Chondrocyte (in vitro differentiated cells): ENCODE measurements at regions not wholly inside any gene's neighbourhood (a gene's known extent, or its start where the extent isn't known, plus 50 kb on each side); places are given as distances from the start of the nearest gene placed in this dataset.
"Not testable (repeated sequence)": the region's sequence is repeated elsewhere in the genome, so short reads cannot be mapped to it uniquely, and the experiment has no call there.

Experiments used
- DNase-seq: peaks from one replicate; pipeline ENCODE4 v3.0.0; 2021; ENCODE audit warnings: mixed read lengths, low spot score
- H3K27ac Mint-ChIP-seq: one replicate; pipeline ENCODE4 v1.8.0; 2021; ENCODE audit warnings: mild to moderate bottlenecking, moderate library complexity, mixed read lengths; ENCODE audit not compliant: unreplicated experiment
- H3K27me3 Mint-ChIP-seq: 2 replicates; pipeline ENCODE4 v1.8.0; 2021; ENCODE audit warnings: low read depth, mixed read lengths
- H3K36me3 Mint-ChIP-seq: 2 replicates; pipeline ENCODE4 v1.8.0; 2021; ENCODE audit warnings: low read depth, mixed read lengths
- H3K4me1 Mint-ChIP-seq: 2 replicates; pipeline ENCODE4 v1.8.0; 2021; ENCODE audit warnings: low read depth, mild to moderate bottlenecking, mixed read lengths
- H3K4me3 Mint-ChIP-seq: one replicate; pipeline ENCODE4 v1.8.0; 2021; ENCODE audit warnings: mild to moderate bottlenecking, moderate library complexity, mixed read lengths; ENCODE audit not compliant: unreplicated experiment
- H3K9me3 Mint-ChIP-seq: 2 replicates; pipeline ENCODE4 v1.8.0; 2021; ENCODE audit warnings: low read depth, mixed read lengths
- TF ChIP-seq, protein P1 (sequence below): fragments of 200-600 bp; sonication (generic); IDR thresholded peaks from 2 replicates; pipeline ENCODE4 v1.5.0; 2021; ENCODE audit warnings: antibody characterized with exemption, mild to moderate bottlenecking, moderate library complexity

- Mint-ChIP-seq H3K36me3 (no peaks in the 10 kb centered on the region), H3K27me3 (no peaks in the 10 kb centered on the region), H3K4me1 (no peaks in the 10 kb centered on the region), H3K4me3 (no peak overlapping the region), H3K27ac (no peak overlapping the region), H3K9me3 (peaks cover 10% of the 10 kb centered on the region)
- TF ChIP-seq, protein P1, sequence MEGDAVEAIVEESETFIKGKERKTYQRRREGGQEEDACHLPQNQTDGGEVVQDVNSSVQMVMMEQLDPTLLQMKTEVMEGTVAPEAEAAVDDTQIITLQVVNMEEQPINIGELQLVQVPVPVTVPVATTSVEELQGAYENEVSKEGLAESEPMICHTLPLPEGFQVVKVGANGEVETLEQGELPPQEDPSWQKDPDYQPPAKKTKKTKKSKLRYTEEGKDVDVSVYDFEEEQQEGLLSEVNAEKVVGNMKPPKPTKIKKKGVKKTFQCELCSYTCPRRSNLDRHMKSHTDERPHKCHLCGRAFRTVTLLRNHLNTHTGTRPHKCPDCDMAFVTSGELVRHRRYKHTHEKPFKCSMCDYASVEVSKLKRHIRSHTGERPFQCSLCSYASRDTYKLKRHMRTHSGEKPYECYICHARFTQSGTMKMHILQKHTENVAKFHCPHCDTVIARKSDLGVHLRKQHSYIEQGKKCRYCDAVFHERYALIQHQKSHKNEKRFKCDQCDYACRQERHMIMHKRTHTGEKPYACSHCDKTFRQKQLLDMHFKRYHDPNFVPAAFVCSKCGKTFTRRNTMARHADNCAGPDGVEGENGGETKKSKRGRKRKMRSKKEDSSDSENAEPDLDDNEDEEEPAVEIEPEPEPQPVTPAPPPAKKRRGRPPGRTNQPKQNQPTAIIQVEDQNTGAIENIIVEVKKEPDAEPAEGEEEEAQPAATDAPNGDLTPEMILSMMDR = no peak
- DNase-seq = no peak
Measured at GRCh38 chr4:148632476-148632875, 190.3 kb upstream of the NR3C2 start.

DNA sequence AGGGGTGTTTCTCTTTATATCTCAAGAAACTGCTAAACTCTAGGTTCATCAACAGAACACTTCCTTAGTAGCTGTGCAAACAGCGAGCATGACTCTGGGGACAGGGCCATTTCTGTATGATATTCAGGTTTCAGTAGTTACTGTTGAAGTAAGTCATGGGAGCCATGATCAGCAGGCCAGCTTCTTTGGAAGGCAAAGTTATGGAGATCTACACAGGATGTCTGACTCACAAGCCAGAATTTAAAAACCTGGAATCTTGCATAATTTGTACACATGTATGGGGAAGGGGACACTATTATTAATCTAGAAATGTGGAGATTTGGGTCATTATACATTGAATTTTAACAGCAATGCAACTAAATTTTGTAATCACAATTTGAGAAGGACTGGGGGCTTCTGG, 187.8 kb upstream of the NR3C2 start:
- Mint-ChIP-seq H3K27me3 (peaks cover 1% of the 10 kb centered on the region), H3K27ac (no peak overlapping the region), H3K4me1 (no peaks in the 10 kb centered on the region), H3K9me3 (peaks cover 3% of the 10 kb centered on the region), H3K4me3 (no peak overlapping the region), H3K36me3 (no peaks in the 10 kb centered on the region)
- TF ChIP-seq, protein P1 = no peak
- DNase-seq = no peak

DNA sequence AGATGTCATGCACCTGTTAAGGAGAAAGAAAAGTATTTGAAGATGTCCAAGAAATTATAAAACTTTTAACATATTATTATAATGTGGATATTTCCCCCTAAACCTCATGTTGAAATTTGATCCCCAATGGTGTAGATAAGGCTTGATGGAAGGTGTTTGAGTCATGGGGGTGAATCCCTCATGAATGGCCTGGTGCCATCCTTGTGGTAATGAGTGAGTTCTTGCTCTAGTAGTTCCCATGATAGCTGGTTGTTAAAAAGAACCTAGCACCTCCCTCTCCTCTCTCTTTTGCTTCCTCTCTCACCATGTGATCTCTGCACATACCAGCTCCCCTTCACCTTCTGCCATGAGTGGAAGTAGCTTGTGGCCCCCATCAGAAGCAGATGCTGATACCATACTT, 176.6 kb upstream of the NR3C2 start:
- TF ChIP-seq, protein P1 = no peak
- Mint-ChIP-seq H3K27me3 (peaks cover 2% of the 10 kb centered on the region), H3K4me1 (no peaks in the 10 kb centered on the region)

GRCh38 chr4:148608968-148609367, 166.8 kb upstream of the NR3C2 start:
- no peak overlapping the region for H3K4me3 Mint-ChIP-seq
- no peaks in the 10 kb centered on the region for H3K36me3 Mint-ChIP-seq
- peaks cover 14% of the 10 kb centered on the region for H3K9me3 Mint-ChIP-seq
- TF ChIP-seq, protein P1 = no peak
- no peak overlapping the region for H3K27ac Mint-ChIP-seq
- H3K4me1 Mint-ChIP-seq = no peaks in the 10 kb centered on the region
- H3K27me3 Mint-ChIP-seq = no peaks in the 10 kb centered on the region
- no peak for DNase-seq

More for the DNA sequence above, 176.6 kb upstream of the NR3C2 start:
- no peak overlapping the region for H3K27ac Mint-ChIP-seq
- peaks cover 29% of the 10 kb centered on the region for H3K9me3 Mint-ChIP-seq
- H3K36me3 Mint-ChIP-seq = no peaks in the 10 kb centered on the region
- DNase-seq = no peak
- H3K4me3 Mint-ChIP-seq = no peak overlapping the region

DNA sequence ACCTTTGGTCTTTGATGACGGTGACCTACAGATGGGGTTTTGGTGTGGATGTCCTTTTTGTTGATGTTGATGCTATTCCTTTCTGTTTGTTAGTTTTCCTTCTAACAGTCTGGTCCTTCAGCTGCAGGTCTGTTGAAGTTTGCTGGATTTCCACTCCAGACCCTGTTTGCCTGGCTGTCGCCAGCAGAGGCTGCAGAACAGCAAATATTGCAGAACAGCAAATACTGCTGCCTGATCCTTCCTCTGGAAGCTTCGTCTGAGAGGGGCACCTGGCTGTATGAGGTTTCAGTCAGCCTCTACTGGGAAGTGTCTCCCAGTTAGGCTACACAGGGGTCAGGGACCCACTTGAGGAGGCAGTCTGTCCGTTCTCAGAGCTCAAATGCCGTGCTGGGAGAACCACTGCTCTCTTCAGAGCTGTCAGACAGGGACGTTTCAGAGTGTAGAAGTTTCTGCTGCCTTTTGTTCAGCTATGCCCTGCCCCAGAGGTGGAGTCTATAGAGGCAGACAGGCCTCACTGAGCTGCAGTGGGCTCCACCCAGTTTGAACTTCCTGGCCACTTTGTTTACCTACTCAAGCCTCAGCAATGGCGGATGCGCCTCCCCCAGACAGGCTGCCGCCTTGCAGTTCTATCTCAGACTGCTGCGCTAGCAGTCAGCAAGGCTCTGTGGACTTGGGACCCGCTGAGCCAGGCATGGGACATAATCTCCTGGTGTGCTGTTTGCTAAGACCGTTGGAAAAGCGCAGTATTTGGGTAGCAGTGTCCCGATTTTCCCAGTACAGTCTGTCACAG, 156.4 kb upstream of the NR3C2 start:
- H3K36me3 Mint-ChIP-seq, DNase-seq, H3K27ac Mint-ChIP-seq, H3K4me3 Mint-ChIP-seq, H3K4me1 Mint-ChIP-seq, H3K27me3 Mint-ChIP-seq: not testable (repeated sequence)
- peaks cover 28% of the 10 kb centered on the region for H3K9me3 Mint-ChIP-seq

DNA sequence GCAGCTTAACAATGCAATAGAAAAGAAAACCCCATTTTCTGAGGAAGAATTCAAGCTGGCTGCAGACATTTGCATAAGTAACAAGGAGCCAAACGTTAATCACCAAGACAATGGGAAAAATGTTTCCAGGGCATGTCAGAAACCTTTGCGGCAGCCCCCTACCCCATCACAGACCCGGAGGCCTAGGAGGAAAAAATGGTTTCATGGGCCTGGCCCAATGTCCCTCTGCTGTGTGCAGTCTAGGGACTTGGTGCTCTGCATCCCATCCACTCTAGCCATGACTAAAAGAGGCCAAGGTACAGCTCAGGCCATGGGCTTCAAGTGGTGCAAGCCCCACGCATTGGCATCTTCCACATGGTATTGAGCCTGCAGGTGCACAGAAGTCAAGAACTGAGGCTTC, 147.0 kb upstream of the NR3C2 start:
- Mint-ChIP-seq H3K36me3 (no peaks in the 10 kb centered on the region), H3K27ac (no peak overlapping the region), H3K4me3 (no peak overlapping the region), H3K27me3 (no peaks in the 10 kb centered on the region), H3K4me1 (no peaks in the 10 kb centered on the region), H3K9me3 (peaks cover 38% of the 10 kb centered on the region)
- no peak for DNase-seq
- TF ChIP-seq, protein P1 = no peak
